ENCODE measurements at regions not wholly inside any gene's neighbourhood (a gene's known extent, or its start where the extent isn't known, plus 50 kb on each side); places are given as distances from the start of the nearest gene placed in this dataset.
"Not testable (repeated sequence)": the region's sequence is repeated elsewhere in the genome, so short reads cannot be mapped to it uniquely, and the experiment has no call there.

DNA sequence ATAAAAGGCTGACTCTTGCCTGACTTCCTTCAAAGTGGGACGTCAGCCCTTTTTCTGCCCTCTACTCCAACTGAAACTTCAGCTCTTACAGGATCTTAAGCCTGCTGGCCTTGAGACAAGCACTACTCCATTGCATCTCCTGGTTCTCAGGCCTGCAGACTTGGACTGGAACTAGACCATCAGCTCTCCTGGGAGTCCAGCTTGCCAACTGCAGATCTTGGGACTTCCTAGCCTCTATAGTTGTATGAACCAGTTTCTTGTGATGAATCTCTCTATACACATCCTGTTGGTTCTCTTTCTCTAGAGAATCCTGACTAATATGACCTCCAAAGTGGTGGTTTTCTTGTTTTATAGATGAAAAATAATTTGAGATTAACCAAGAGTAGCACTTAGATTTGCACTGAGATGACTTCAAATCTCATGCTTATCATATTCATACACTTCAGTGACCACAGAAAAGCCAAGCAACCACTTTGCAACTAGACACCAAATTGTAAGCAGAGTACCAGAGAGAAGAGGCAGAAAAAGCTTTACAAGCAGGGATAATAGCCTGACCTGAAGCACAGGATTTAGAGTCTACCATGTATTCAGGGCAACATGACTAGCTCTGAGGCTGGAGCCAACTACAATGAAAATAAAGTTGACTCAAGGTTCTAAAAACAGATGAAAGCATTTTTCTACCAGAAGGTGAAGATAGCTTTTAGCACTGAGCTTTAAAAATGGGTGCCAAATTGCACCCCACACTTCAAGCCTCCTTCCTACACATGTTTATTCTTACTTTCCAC lies 661.3 kb upstream of the USP24 start:
- DNase-seq (ENCODE audit: low read depth in 2 of 2) = no peak

DNA sequence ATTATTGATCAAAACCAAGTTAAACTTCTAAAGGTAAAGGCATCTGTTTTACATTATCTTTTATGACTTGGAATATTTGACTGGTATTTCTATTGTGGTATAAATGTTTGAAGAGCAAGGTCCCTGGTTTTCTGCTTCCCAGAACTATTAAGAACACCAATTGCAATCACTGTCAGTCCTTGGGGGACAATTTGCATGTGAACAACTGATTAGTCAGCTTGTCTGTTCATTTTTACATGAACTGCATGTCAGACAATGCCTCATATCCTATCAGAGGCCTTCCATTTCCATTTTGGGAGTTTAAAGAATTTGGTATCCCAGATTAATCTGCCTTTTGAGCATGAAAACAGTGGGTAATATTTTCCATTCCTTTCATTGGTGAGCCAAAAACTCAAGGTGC lies 654.9 kb upstream of the USP24 start:
- no peak for DNase-seq (ENCODE audit: low read depth in 2 of 2)

DNA sequence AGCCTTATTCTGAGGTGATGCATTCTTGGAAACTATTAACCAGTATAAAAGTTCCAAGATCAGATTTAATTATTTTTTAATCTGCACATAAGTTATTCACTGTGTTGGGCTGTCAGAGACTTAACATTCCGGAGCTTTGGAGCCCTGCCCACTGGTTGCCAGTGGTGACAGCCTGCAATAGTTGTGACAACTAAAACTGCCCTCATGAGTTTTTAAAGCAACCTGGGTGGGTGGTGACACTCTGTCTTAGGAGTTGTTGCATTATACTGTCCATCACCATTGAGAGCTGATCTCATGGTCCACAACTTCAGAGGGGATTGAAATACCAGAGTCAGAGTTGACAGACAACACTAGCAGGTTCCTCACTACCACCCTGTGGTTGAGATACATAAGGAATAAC lies 653.9 kb upstream of the USP24 start:
- no peak for DNase-seq (ENCODE audit: low read depth in 2 of 2)

DNA sequence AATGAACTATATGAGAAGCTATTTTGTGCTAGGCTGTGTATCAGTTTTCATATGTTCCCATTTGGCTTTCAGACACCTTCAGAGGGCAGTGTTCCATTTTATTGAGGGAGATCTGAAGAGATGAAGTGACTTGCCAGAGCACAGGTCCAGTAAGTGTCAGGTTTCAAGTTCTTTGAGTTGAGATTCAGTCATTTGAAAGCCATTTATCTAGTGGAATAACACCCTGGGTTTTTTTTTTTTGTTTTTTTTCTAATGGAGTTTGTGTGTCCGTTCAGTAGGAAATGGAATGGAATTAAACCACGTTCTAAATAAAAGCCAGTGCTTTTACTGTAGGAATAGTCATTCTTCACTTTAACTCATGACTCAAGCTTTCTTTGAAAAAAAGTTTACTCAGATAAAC lies 652.9 kb upstream of the USP24 start:
- DNase-seq (ENCODE audit: low read depth in 2 of 2) = no peak

DNA sequence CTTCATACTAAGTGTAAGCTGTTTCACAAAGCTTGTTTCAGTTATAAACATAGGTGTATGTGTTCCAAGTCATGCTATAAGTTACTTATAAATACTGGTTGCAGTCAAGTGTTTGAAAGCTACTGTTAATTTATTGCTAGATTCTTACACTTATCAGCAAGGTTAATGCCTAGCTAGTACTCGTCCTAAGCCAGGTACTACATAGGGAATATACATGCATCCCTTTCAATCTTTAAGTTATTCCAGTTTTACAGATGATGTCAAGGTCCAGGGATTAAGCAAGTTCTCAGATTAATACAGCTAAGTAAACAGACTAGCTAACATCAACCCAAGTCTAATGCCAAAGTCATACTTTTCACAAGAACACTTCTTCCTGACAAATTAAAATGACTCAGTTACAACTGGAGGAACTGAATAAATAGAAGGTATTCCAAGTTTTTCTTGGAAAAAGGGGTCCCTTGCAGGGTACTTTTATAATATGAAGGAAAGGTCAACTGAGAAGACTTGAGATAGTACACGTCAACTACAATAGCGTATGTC lies 652.2 kb upstream of the USP24 start:
- DNase-seq (ENCODE audit: low read depth in 2 of 2) = no peak

DNA sequence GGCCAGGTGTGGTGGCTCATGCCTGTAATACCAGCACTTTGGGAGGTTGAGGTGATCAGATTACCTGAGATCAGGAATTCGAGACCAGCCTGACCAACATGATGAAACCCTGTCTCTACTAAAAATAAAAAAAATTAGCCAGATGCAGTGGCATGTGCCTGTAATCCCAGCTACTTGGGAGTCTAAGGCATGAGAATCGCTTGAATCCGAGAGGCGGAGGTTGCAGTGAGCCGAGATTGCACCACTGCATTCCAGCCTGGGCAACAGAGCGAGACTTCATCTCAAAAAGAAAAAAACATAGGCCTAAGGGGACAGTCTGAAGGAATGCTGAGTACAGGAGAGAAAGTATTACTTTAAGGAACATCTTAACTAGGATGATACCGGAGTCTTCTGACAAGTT lies 650.6 kb upstream of the USP24 start:
- not testable (repeated sequence) for DNase-seq (ENCODE audit: low read depth in 2 of 2)

DNA sequence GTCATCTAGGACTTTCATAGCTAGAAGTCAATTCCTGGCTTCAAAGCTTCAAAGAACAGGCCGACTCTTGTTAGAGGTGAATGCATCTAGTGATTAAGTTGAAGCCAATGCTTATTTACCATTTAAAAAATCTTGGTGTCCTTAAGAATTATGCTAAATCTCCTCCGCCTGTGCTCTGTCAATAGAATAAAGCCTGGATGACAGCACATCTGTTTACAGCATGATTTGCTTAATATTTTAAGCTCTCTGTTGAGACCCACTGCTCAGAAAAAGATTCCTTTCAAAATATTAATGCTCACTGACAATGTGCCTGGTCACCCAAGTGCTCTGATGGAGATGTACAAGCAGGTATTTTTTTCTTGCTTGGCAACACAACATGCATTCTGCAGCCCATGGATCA lies 649.1 kb upstream of the USP24 start:
- DNase-seq (ENCODE audit: low read depth in 2 of 2) = no peak

DNA sequence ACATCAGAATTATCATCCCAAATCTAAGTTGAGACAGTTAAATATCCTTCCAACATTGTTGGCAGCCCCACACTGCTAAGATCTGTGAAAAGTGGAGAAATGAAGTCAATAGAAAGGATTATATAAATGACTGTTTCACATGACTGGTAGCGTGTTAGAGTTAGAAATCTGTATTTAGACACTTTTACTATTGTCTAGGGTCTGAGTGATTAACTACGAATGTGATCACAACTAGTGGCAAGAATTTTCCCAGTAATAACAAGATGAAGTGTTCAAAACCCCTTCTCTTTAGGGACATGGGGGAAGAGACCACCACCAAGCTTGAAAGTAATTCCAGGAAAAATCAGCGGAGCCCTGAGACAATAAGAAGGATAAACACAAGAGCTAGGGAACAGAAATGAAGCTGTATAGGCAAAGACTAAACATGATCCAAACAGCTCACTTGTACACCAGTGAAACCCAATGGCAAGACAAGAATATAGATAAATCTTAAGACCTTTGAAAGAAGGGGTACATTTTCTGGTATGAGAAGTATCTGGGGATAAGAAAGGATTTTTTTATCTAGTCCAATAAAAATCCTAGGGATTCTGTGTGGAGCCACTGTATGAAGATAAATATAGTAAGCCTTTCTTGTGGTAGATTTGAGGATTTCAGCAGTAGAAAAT lies 646.6 kb upstream of the USP24 start:
- no peak for DNase-seq (ENCODE audit: low read depth in 2 of 2)

DNA sequence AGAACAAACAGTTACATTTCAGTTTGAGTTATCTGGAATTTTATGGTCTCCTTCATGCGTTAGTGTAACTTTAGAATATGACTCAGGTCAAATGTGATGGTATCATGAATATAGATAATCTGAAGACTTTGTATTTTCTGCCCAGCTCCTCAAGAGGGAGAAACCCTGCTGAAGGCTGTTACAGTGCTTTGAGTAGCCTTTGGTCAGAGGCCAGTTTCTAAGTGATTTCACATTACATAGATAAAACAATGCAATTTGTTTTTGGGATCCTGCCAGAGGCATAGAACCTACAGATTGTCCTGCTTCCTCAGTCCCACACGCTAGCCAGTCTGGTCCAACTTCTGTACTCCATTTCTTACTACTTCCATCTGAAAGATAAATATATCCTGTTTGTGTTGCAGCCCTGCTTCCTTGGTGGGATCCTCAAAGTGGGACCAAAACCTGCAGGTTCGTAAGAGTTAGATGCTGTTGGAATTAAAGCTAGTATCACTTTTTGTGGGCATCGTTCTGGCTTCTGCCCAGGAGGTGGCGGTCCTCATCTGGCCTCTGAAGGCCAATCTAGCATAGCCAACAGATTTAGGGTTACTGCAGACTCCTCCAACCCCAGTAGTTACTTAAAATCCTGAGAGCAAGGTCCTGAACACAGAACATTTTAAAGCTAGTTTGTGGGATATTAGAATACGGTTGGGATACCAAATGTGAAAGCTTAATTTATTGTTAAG lies 645.8 kb upstream of the USP24 start:
- no peak for DNase-seq (ENCODE audit: low read depth in 2 of 2)

DNA sequence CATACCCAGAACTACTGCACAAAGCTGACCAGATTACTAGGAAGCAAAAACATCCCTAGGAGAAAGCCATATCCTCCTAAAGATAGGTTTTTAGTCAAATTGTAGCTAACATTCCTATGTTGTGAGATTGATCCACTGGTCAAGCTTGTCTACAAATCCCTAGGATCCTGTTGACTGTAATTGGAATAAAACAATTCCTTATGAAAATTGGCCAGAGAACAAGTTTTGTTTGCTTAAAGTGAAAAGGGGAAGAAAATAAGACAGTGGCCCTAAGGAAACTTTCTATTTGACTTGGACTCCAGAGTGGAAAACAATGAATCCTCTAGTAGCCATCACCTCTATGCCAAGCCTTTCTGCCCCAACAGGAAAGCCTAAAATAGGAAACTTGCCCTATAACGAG lies 645.2 kb upstream of the USP24 start:
- no peak for DNase-seq (ENCODE audit: low read depth in 2 of 2)

DNA sequence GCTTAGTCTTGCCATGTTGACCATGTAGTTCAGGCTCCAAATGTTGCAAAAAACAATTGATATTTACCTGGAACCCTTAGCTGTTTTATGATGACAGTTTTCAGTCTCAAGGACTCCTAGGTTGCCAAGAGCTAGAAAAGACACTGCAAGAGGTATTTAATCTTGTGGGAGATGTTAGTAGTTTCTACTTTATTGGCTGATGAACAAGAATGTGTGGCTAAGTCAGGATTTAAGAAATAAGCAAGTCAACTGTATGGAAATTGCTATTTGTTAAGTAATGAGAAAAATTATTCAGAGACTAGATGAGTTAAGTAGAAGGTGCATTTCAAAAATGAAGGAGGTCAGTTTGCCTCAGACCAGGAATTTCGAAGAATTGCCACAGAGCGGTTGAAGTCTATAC lies 639.7 kb upstream of the USP24 start:
- no peak for DNase-seq (ENCODE audit: low read depth in 2 of 2)

DNA sequence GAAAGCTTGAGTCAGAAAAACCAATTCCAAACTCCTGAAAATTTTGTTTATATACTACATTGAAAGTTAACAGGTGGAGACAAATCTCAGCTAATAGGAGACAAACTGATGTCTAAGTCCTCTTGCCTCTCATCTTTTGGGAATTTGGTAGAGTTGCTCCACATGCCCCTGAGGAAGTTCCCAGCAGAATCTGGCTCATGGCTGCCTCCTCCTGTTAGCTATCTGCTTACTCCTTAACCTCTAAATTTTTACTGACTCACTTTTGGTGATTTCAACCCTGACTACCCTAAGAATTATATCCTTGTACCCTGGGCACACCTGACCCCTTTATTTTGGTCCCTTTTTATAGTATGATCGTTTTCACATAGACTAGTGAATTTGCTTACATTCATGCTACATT lies 633.7 kb upstream of the USP24 start:
- no peak for DNase-seq (ENCODE audit: low read depth in 2 of 2)

DNA sequence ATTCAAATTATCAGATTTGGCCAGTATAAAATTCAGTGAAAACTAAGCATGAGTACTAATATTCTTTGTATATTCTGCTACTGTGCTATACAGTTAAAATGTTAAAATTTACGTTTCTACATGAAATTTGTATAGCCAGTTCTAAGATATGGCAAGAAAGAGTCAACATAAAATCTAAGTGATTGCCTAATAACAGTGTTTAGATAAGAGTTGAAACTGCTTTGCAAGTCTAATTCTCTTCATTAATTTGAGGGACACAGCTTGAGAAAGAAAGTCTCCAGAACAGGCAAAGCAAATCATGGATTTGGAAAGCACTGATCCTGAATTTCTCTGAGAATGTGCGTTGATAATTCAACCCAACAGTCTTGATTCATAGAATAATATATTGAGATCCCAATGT lies 630.9 kb upstream of the USP24 start:
- DNase-seq (ENCODE audit: low read depth in 2 of 2) = no peak

DNA sequence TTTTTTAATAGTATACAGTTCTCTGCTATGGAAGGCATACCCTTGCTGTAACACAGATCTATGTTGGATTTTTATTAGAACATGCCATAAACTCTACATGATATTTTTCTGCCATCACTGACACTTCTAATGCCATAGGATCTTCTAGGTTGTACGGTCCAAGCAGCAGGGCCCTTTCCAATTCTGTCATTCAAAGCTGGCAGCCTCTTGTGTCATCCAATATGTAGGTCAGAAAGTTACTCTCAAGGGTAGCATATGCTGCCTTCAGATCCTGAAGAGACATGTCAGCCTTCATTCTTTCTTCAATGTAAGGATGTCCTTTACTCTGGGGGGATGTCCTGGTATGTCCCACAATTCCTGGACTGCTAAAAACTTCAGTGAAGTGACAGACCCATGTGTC lies 629.2 kb upstream of the USP24 start:
- no peak for DNase-seq (ENCODE audit: low read depth in 2 of 2)

DNA sequence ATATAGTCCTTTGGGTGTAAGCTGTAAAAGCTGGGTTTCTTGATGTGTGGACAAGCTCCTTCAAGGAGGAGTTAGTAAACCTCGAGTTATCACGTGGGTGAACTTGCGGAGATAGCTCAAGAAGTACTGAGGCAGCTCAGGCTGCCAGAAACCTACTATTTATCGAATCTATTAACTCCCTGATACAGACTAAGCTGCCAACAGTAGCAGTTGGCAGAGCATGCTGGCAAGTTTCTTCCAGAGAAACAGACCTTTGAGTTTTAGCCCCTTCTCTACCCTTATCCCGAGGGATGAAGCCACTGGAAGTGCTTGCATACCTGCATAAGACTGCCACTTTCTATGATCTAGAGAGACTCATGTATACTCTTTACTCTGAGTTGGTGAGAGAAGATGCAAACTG lies 624.5 kb upstream of the USP24 start:
- no peak for DNase-seq (ENCODE audit: low read depth in 2 of 2)

DNA sequence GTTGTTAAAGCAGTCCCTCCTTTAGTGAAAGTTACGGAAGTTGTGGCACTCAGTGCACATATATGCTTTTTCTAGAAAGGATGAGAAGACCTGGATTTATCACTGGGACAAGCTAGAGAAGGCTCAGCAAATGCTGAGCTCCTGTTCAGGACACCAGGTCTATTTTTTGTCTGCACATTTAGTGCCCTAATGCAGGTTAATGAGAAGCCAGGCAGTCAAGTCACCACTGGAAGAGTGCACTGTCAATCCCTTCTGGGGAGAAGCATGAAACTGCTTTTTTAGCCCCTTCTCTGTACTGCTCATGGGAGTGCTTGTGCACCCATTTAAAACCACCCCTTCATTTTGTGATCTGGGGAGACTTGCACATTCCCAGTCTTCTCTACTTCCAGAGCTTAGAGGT lies 624.1 kb upstream of the USP24 start:
- DNase-seq (ENCODE audit: low read depth in 2 of 2) = no peak

DNA sequence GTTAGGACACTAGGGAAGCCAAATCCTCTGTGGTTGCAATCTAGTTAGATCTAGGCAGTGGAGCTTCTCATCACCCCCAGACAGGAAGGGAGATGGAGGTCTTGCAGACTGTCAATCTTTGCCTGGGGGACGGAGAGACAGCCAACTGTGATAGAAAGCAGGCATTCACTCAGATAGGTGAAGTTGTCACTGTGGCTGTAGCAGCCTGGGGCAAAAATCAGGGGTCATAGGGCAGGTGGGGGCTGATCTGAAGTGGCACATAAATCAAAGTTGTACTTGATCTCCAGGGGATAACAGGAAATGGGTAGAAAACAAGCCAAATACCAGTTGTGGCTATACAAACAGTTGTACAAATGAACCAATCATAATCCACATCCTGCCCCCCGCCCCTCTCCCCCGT lies 620.9 kb upstream of the USP24 start:
- no peak for DNase-seq (ENCODE audit: low read depth in 2 of 2)

DNA sequence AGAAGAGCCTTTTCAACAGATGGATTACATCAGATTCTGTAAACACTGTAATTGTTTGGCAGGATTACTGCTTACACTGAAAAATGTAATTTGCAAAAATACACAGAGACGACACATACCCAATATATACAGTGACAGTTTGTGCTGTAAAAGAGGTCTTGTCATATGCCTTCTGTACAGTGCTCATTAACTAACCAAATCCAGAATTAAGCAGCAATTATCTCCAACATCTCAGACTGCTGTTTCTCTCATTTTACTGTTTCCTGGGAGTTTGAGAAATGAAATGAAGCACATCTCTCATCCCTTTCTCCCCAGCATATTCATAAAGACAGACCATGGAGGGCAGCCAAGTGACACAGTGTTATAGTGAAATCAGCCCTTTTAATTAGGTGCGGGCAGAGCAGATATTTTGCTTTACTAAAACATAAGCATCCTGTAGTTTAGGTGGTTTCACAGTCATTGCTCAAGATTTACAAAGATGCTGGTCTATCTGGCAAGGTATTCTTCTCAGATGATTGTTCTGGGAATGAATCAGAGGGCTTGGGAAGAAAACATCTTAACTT lies 618.4 kb upstream of the USP24 start:
- no peak for DNase-seq (ENCODE audit: low read depth in 2 of 2)

DNA sequence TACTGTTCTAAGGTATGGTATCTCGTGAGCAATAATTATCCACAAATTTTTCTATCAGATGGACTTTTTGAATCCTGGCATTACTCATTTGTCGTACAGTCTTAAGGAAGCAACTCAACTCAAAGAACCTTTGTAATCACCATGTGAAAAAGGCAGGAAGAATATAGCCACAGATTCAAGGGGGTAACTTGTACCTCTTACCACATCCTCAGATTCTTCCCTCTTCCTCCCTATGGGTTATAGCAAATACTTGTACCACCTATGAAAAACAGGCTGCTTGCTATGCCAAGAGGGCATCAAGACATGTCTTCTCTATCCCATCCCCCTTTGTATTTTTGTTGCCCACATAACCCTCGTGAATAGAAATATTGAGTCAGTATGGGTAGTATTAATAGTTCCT lies 616.6 kb upstream of the USP24 start:
- DNase-seq (ENCODE audit: low read depth in 2 of 2) = no peak

DNA sequence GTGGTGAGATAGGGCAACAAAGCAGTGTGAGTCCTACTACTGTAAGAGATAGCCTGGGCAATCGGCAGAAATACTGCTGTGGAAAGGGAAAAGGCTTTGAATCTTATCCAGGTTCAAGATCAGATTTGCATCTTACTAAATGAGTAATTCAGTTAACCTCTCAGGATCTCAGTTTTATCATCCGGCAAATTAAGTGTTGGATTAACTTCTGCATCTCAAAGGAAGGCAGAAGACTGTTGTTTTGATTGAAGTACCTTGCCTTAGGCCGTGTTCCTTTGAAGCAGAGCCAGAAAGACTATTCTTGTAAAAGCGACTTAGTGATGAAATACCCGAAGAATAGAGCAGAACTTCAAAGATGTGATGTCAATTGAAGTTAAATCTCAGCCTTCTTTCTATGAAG lies 612.9 kb upstream of the USP24 start:
- no peak for DNase-seq (ENCODE audit: low read depth in 2 of 2)

DNA sequence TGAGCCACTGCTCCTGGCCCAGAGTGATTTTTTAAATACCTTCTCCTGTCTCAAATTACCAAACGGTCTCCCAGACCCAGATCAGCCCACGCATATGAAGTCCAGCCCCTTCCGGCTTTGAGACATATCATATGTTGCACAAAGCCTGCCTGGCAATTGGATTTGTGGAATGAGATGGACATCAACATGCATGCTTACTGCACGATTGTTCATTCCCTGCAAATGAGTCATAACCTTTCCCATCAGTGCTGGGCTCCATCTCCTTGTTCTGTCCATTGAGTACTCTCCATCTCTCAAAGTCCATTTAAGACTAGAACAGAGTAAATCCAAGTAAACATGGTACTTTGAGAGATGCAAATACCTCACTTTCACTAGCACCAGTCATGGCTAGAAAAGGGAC lies 612.2 kb upstream of the USP24 start:
- DNase-seq (ENCODE audit: low read depth in 2 of 2) = no peak

DNA sequence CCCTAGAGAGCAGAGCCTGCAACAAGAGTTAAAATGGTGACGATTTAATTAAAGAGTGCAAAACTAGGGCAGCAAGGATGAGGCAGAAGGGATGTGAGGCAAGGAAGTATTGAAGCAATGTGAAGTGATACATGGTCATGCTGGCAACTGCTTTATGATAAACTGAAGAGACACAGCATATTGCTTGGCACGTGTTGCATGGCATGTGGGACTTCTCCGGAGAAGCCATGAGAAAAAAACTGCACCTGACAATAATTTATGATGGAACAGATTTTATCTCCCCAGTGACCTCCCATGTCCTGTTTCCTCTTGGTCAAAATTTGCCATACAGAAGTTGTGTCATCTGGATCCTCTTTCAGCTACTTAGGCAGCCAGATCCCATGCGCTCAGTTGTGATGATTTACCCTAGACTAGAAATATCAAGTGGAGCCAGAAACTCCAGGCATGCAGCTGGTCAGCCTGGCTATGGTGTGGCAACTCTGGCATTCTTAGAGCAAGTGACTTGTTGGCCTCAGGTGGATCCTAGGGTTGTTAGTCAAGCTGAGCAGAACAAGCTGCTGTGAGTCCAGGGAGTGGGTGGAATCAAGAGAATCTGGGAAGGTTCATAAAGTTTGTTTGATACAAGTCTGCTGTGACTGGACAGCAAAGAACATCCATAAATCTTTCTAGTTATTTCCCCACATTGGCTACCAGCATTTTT lies 611.4 kb upstream of the USP24 start:
- no peak for DNase-seq (ENCODE audit: low read depth in 2 of 2)
